ES-I3 (cell line): ENCODE measurements at regions not wholly inside any gene's neighbourhood (a gene's known extent, or its start where the extent isn't known, plus 50 kb on each side); places are given as distances from the start of the nearest gene placed in this dataset.

Source experiments
- H3K36me3 ChIP-seq: 2 replicates; pipeline ENCODE4 v1.6.1; 2013; ENCODE audit warnings: mild to moderate bottlenecking, low read length, control low read depth, moderate library complexity; ENCODE audit not compliant: insufficient read depth
- H3K4me1 ChIP-seq: 2 replicates; pipeline ENCODE4 v1.6.1; 2013; ENCODE audit warnings: mild to moderate bottlenecking, control low read depth, low read length; ENCODE audit not compliant: insufficient read depth
- H3K9ac ChIP-seq: 2 replicates; pipeline ENCODE4 v1.6.1; 2013; ENCODE audit warnings: low read depth, mild to moderate bottlenecking, low read length, moderate library complexity
- H3K9me3 ChIP-seq: 2 replicates; pipeline ENCODE4 v1.6.1; 2013; ENCODE audit warnings: mild to moderate bottlenecking, low read length, moderate library complexity; ENCODE audit not compliant: control insufficient read depth, insufficient read depth

GRCh38 chr22:45103756-45104155 lies 60.0 kb upstream of the NUP50 start:
- no peaks in the 10 kb centered on the region for H3K9me3 ChIP-seq
- H3K4me1 ChIP-seq: no peaks in the 10 kb centered on the region
- no peaks in the 10 kb centered on the region for H3K36me3 ChIP-seq
- no peak overlapping the region for H3K9ac ChIP-seq

- no peaks in the 10 kb centered on the region for H3K9me3 ChIP-seq
- no peaks in the 10 kb centered on the region for H3K4me1 ChIP-seq
- no peak overlapping the region for H3K9ac ChIP-seq
- H3K36me3 ChIP-seq: no peaks in the 10 kb centered on the region
Observed at GRCh38 chr22:45104313-45104712, 59.4 kb upstream of the NUP50 start.

GRCh38 chr22:45105281-45105702 lies 58.4 kb upstream of the NUP50 start:
- Histone ChIP-seq H3K9ac (no peak overlapping the region), H3K4me1 (no peaks in the 10 kb centered on the region), H3K9me3 (no peaks in the 10 kb centered on the region), H3K36me3 (no peaks in the 10 kb centered on the region)

- Histone ChIP-seq H3K36me3 (no peaks in the 10 kb centered on the region), H3K9ac (no peak overlapping the region), H3K4me1 (no peaks in the 10 kb centered on the region), H3K9me3 (no peaks in the 10 kb centered on the region)
Observed at GRCh38 chr22:45107671-45108070, 56.1 kb upstream of the NUP50 start.

DNA sequence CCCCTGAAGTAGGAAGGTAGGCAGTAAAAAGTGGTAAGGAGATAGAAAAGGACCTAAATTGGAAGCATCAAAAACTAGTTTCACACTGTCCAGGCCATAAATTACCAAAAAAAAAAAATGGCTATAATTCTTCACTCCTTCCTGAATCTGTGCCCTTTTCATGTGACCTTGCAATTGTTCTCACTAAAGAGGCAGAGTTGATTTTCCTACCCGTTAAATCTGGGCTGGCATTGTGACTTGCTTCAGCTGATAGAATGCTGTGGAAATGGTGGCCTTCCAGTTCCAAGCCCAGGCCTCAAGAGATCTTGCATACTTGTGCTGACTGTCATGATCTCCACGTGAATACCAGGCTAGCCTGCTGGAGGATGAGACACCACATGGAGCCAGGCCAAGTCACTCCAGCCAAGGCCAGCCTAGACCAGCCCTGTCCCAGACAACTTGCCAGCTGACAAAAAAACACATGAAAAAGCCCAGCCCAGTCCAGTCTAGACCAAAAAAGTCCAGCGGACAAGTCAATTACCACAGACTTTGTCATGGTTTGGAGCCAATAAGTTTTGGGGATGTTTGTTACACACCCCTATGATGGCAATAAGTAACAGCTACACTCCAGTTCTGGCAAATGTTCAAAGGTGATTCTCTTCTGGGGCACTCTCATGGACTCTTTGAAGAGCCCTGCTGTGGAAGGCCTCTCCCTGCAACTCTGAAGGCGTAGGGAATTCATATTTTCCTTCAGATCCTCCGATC lies 51.4 kb upstream of the NUP50 start:
- Histone ChIP-seq H3K4me1 (no peaks in the 10 kb centered on the region), H3K9ac (no peak overlapping the region), H3K9me3 (no peaks in the 10 kb centered on the region), H3K36me3 (no peaks in the 10 kb centered on the region)
